B cell (primary cell): ENCODE measurements at regions not wholly inside any gene's neighbourhood (a gene's known extent, or its start where the extent isn't known, plus 50 kb on each side); places are given as distances from the start of the nearest gene placed in this dataset.

ENCODE experiments used
- ATAC-seq: fragments of 200-7000 bp; cut with Tn5 transposase; one replicate; pipeline ENCODE4 v1.10.0; 2021; ENCODE audit warnings: low read depth, mild to moderate bottlenecking, moderate number of reproducible peaks, moderate library complexity
- CTCF ChIA-PET: fragments of 350-600 bp; sonication (Branson Sonifier 250); formaldehyde crosslinking; loops from one replicate; lab custom pipeline; 2021; ENCODE audit warnings: antibody characterized with exemption, inconsistent platforms; lab: Charles Lee
- POLR2A ChIA-PET: fragments of 350-600 bp; sonication (Branson Sonifier 250); formaldehyde crosslinking; loops from one replicate; lab custom pipeline; 2021; ENCODE audit warnings: antibody characterized with exemption; lab: Charles Lee
- DNase-seq: peaks from one replicate; pipeline ENCODE4 v3.0.0; 2013
- H2AFZ ChIP-seq: 2 replicates; pipeline ENCODE4 v1.6.1; 2012; ENCODE audit warnings: mild to moderate bottlenecking, low read depth, low read length; ENCODE audit not compliant: insufficient read depth, poor library complexity, severe bottlenecking
- H3K27ac ChIP-seq, 2 donors: 1 replicate in 1 of 2; 2 replicates in 1 of 2; pipeline ENCODE4 v1.5.1; 2012 to 2013; ENCODE audit warnings: low read length in 2 of 2, mild to moderate bottlenecking in 2 of 2, moderate library complexity in 1 of 2
- H3K27me3 ChIP-seq, 4 experiments: fragments of 200-600 bp in 1 of 4; sonication (generic) in 1 of 4; replicated peaks in 1 of 4; 1 replicate in 2 of 4; 2 replicates in 2 of 4; pipeline versions ENCODE4 v1.6.1 to v1.7.0; 2013 to 2016; ENCODE audit warnings: low read length in 3 of 4, mild to moderate bottlenecking in 2 of 4, mixed read lengths in 1 of 4, moderate library complexity in 1 of 4; ENCODE audit not compliant: insufficient read depth in 4 of 4, control insufficient read depth in 3 of 4; ENCODE audit errors: control extremely low read depth in 1 of 4
- H3K36me3 ChIP-seq, 2 experiments: replicated peaks in 1 of 2; 1 replicate in 1 of 2; 2 replicates in 1 of 2; pipeline versions ENCODE4 v1.6.1 to v1.7.1; 2013; ENCODE audit warnings: low read length in 1 of 2; ENCODE audit not compliant: insufficient read depth in 2 of 2, control insufficient read depth in 1 of 2; ENCODE audit errors: control extremely low read depth in 1 of 2, extremely low read depth in 1 of 2
- H3K4me1 ChIP-seq, 2 donors: fragments of 200-600 bp in 1 of 2; sonication (generic) in 1 of 2; 1 replicate in 1 of 2; 2 replicates in 1 of 2; pipeline versions ENCODE4 v1.5.1 to v1.6.1; 2013 to 2017; ENCODE audit warnings: low read length in 2 of 2; ENCODE audit not compliant: control insufficient read depth in 2 of 2, insufficient read depth in 2 of 2
- H3K4me2 ChIP-seq: replicated peaks from 2 replicates; pipeline ENCODE3; 2012; ENCODE audit warnings: mild to moderate bottlenecking, low read depth, low read length; ENCODE audit not compliant: poor library complexity, severe bottlenecking
- H3K4me3 ChIP-seq, 5 experiments: fragments of 200-600 bp in 1 of 5; sonication (generic) in 1 of 5; 1 replicate in 3 of 5; 2 replicates in 2 of 5; pipeline versions ENCODE4 v1.5.1 to v1.7.0; 2011 to 2016; ENCODE audit warnings: low read length in 4 of 5, mild to moderate bottlenecking in 4 of 5, low read depth in 2 of 5, control low read depth in 1 of 5, moderate library complexity in 1 of 5; ENCODE audit not compliant: insufficient read depth in 1 of 5; ENCODE audit errors: control extremely low read depth in 1 of 5, extremely low read depth in 1 of 5
- H3K79me2 ChIP-seq: fragments of 200-600 bp; sonication (generic); one replicate; pipeline ENCODE4 v1.6.0; 2016; ENCODE audit warnings: low read length; ENCODE audit not compliant: control insufficient read depth, insufficient read depth
- H3K9ac ChIP-seq: fragments of 200-600 bp; sonication (generic); 2 replicates; pipeline ENCODE4 v1.6.1; 2017; ENCODE audit warnings: mild to moderate bottlenecking, low read length, moderate library complexity
- H3K9me3 ChIP-seq, 3 donors: one replicate each; pipeline versions ENCODE4 v1.6.1 to v1.7.1; 2013; ENCODE audit warnings: low read length in 2 of 3; ENCODE audit not compliant: control insufficient read depth in 2 of 3, insufficient read depth in 1 of 3; ENCODE audit errors: control extremely low read depth in 1 of 3
- H4K20me1 ChIP-seq: 2 replicates; pipeline ENCODE4 v1.6.0; 2012; ENCODE audit warnings: mild to moderate bottlenecking, low read length; ENCODE audit not compliant: insufficient read depth, control insufficient read depth, poor library complexity, severe bottlenecking
- H3K27ac Mint-ChIP-seq: one replicate; pipeline ENCODE4 v1.8.0; 2021; ENCODE audit warnings: mixed read lengths
- H3K27me3 Mint-ChIP-seq: one replicate; pipeline ENCODE4 v1.8.0; 2021; ENCODE audit warnings: mixed read lengths
- H3K4me1 Mint-ChIP-seq: one replicate; pipeline ENCODE4 v1.8.0; 2021; ENCODE audit warnings: mixed read lengths
- H3K4me3 Mint-ChIP-seq: one replicate; pipeline ENCODE4 v1.8.0; 2021; ENCODE audit warnings: mixed read lengths
- H3K9me3 Mint-ChIP-seq: one replicate; pipeline ENCODE4 v1.8.0; 2022; ENCODE audit warnings: mixed read lengths; ENCODE audit not compliant: insufficient read depth
- EZH2 ChIP-seq: IDR thresholded peaks from 2 replicates; pipeline ENCODE4 v1.6.1; 2012; ENCODE audit warnings: borderline replicate concordance, low read depth, mild to moderate bottlenecking, moderate library complexity, low read length; ENCODE audit not compliant: insufficient read depth, poor library complexity, severe bottlenecking
- WGBS: methylation state at CpG from one replicate; pipeline ENCODE4 v1.1.5; 2013; ENCODE audit warnings: missing lambda C conversion rate; ENCODE audit not compliant: insufficient coverage; 5-methylcytosine and 5-hydroxymethylcytosine counted together
- intact Hi-C: fragments of 100-400 bp; cut with micrococcal nuclease; formaldehyde crosslinking; loops from one replicate; pipeline ENCODE4 v1.10.0; 2022
- TF ChIP-seq, protein P1 (sequence below): fragments of 200-600 bp; IDR thresholded peaks from one replicate; pipeline ENCODE4 v1.8.0; 2022; ENCODE audit warnings: antibody characterized with exemption, mild to moderate bottlenecking

DNA sequence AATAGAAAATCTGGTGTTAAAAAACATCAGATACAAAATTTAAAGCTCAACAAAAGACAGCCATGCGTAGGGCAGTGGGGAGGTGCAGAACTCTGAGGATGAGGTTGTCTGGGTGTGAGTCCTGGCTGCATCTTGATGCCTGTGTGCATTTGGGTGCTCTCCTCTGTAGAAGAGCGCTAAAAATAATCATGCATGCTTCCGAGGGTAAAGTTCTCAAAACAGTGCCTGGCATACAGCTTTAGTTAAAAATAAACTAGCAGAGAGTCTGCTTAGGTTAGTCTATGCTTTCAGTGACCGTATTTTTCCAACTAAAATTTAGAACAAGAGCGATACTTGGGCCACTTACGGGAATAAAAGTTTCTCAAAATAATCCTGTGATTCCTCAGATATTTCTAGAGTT lies 55.5 kb upstream of the SPATA31C2 start:
- H3K9me3 Mint-ChIP-seq = peaks cover 5% of the 10 kb centered on the region
- no peak overlapping the region for H3K9ac ChIP-seq
- no peaks in the 10 kb centered on the region for H3K79me2 ChIP-seq
- 50% methylated on average over 1 of the region's 6 CpGs for WGBS
- H3K27me3 Mint-ChIP-seq = peaks cover 3% of the 10 kb centered on the region
- ChIA-PET CTCF (no interaction called here), POLR2A (no interaction called here)
- ATAC-seq (no peak), DNase-seq (no peak)
- no peak for TF ChIP-seq EZH2
- TF ChIP-seq, protein P1, sequence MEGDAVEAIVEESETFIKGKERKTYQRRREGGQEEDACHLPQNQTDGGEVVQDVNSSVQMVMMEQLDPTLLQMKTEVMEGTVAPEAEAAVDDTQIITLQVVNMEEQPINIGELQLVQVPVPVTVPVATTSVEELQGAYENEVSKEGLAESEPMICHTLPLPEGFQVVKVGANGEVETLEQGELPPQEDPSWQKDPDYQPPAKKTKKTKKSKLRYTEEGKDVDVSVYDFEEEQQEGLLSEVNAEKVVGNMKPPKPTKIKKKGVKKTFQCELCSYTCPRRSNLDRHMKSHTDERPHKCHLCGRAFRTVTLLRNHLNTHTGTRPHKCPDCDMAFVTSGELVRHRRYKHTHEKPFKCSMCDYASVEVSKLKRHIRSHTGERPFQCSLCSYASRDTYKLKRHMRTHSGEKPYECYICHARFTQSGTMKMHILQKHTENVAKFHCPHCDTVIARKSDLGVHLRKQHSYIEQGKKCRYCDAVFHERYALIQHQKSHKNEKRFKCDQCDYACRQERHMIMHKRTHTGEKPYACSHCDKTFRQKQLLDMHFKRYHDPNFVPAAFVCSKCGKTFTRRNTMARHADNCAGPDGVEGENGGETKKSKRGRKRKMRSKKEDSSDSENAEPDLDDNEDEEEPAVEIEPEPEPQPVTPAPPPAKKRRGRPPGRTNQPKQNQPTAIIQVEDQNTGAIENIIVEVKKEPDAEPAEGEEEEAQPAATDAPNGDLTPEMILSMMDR = no peak
- intact Hi-C loops = no loop called here
- no peaks in the 10 kb centered on the region for H3K36me3 ChIP-seq
- no peak overlapping the region for H3K4me3 ChIP-seq
- H3K27ac ChIP-seq = no peak overlapping the region
- H3K9me3 ChIP-seq = peaks cover 0 to 4% (median 0%) of the 10 kb centered on the region in 3 donors
- H4K20me1 ChIP-seq = no peaks in the 10 kb centered on the region
- H3K4me1 Mint-ChIP-seq = no peaks in the 10 kb centered on the region
- no peak overlapping the region for H3K4me2 ChIP-seq
- no peak overlapping the region for H2AFZ ChIP-seq
- H3K27ac Mint-ChIP-seq = no peak overlapping the region
- no peaks in the 10 kb centered on the region for H3K27me3 ChIP-seq
- H3K4me1 ChIP-seq = no peaks in the 10 kb centered on the region
- H3K4me3 Mint-ChIP-seq = no peak overlapping the region

DNA sequence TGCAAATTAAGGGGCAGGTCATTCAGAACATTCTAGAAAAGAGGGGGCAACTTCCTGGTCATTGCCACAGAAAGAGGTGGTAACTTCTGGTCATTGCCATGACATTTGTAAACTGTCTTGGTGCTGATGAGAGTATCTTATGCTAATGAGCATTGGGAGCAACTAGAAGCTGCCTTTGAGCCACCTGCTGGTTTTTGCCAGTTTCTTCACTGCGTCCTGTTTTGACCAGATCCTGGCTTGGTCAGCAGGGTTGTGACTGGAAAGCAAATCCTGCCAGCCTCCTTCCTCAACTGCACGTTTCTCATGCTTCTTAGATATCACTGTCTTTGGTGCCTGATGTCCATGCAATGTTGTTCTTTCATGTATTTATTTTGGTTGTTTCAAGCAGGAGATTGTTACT lies 53.2 kb upstream of the SPATA31C2 start:
- H3K27ac ChIP-seq = no peak overlapping the region
- H3K9ac ChIP-seq = no peak overlapping the region
- no peaks in the 10 kb centered on the region for H3K27me3 Mint-ChIP-seq
- H4K20me1 ChIP-seq = no peaks in the 10 kb centered on the region
- H3K36me3 ChIP-seq = no peaks in the 10 kb centered on the region
- no peak overlapping the region for H3K4me3 ChIP-seq
- no peaks in the 10 kb centered on the region for H3K79me2 ChIP-seq
- H3K4me3 Mint-ChIP-seq = no peak overlapping the region
- H3K4me1 Mint-ChIP-seq = no peaks in the 10 kb centered on the region
- ATAC-seq (no peak), DNase-seq (no peak)
- H3K4me2 ChIP-seq = no peak overlapping the region
- H3K27ac Mint-ChIP-seq = no peak overlapping the region
- H3K4me1 ChIP-seq = no peaks in the 10 kb centered on the region
- peaks cover 0 to 4% (median 0%) of the 10 kb centered on the region in 3 donors for H3K9me3 ChIP-seq
- peaks cover 5% of the 10 kb centered on the region for H3K9me3 Mint-ChIP-seq
- 100% methylated on average over 1 of the region's 2 CpGs for WGBS
- TF ChIP-seq, protein P1 = no peak
- no peak for TF ChIP-seq EZH2
- ChIA-PET POLR2A (no interaction called here), CTCF (no interaction called here)
- H3K27me3 ChIP-seq = no peaks in the 10 kb centered on the region
- no peak overlapping the region for H2AFZ ChIP-seq
- intact Hi-C loops = no loop called here
